ENCODE measurements at regions not wholly inside any gene's neighbourhood (a gene's known extent, or its start where the extent isn't known, plus 50 kb on each side); places are given as distances from the start of the nearest gene placed in this dataset.
A peak's percentile ranks its signal among the peaks of the same experiment; 100 is the strongest.

GRCh38 chr11:109864151-109864661 lies 229.0 kb upstream of the ZC3H12C start:
- in situ Hi-C loops (cut with MboI; ENCODE audit: low pct_unique_long_range_greater_than_20kb, low sequenced_read_pairs, unreplicated experiment): loop anchor here (10.0 to 25.0 kb wide), 2 partner anchors 61 to 248 kb away; no protein-coding TSS in a partner anchor
- peak; percentile 74 for DNase-seq (ENCODE audit: low spot score)
- no peak for TF ChIP-seq CTCF (IDR thresholded peaks at IDR 0.05; ENCODE audit: extremely low read depth, insufficient read depth, missing control alignments)

GRCh38 chr11:109864834-109865547 lies 228.2 kb upstream of the ZC3H12C start:
- peak; percentile 25 for DNase-seq (ENCODE audit: low spot score)
- in situ Hi-C loops (cut with MboI; ENCODE audit: low pct_unique_long_range_greater_than_20kb, low sequenced_read_pairs, unreplicated experiment): loop anchor here (10.0 to 25.0 kb wide), 2 partner anchors 60 to 247 kb away; no protein-coding TSS in a partner anchor
- TF ChIP-seq CTCF (IDR thresholded peaks at IDR 0.05; ENCODE audit: extremely low read depth, insufficient read depth, missing control alignments): no peak

GRCh38 chr11:109865548-109866186 lies 227.5 kb upstream of the ZC3H12C start:
- in situ Hi-C loops (cut with MboI; ENCODE audit: low pct_unique_long_range_greater_than_20kb, low sequenced_read_pairs, unreplicated experiment): loop anchor here (10.0 to 25.0 kb wide), 2 partner anchors 59 to 247 kb away; no protein-coding TSS in a partner anchor
- TF ChIP-seq CTCF (IDR thresholded peaks at IDR 0.05; ENCODE audit: extremely low read depth, insufficient read depth, missing control alignments): peak; percentile 23
- DNase-seq (ENCODE audit: low spot score): no peak

GRCh38 chr11:109867784-109868183 lies 225.4 kb upstream of the ZC3H12C start:
- DNase-seq (ENCODE audit: low spot score): no peak
- in situ Hi-C loops (cut with MboI; ENCODE audit: low pct_unique_long_range_greater_than_20kb, low sequenced_read_pairs, unreplicated experiment): loop anchor here (10.0 to 25.0 kb wide), 2 partner anchors 57 to 245 kb away; no protein-coding TSS in a partner anchor
- TF ChIP-seq CTCF (IDR thresholded peaks at IDR 0.05; ENCODE audit: extremely low read depth, insufficient read depth, missing control alignments): no peak

- TF ChIP-seq CTCF (IDR thresholded peaks at IDR 0.05; ENCODE audit: extremely low read depth, insufficient read depth, missing control alignments): no peak
- no peak for DNase-seq (ENCODE audit: low spot score)
- in situ Hi-C loops (cut with MboI; ENCODE audit: low pct_unique_long_range_greater_than_20kb, low sequenced_read_pairs, unreplicated experiment): loop anchor here (10.0 to 25.0 kb wide), 2 partner anchors 55 to 243 kb away; no protein-coding TSS in a partner anchor
Measured at GRCh38 chr11:109869536-109869935, 223.7 kb upstream of the ZC3H12C start.

GRCh38 chr11:109870297-109870696 lies 222.9 kb upstream of the ZC3H12C start:
- in situ Hi-C loops (cut with MboI; ENCODE audit: low pct_unique_long_range_greater_than_20kb, low sequenced_read_pairs, unreplicated experiment): loop anchor here (25.0 kb wide), 1 partner anchor 242 kb away; no protein-coding TSS in a partner anchor
- no peak for TF ChIP-seq CTCF (IDR thresholded peaks at IDR 0.05; ENCODE audit: extremely low read depth, insufficient read depth, missing control alignments)
- DNase-seq (ENCODE audit: low spot score): no peak

Measured in GM13977 (cell line).